Liver (tissue), 3 donors: ENCODE measurements at regions not wholly inside any gene's neighbourhood (a gene's known extent, or its start where the extent isn't known, plus 50 kb on each side); places are given as distances from the start of the nearest gene placed in this dataset.

ENCODE experiments used
- ATF3 ChIP-seq: IDR thresholded peaks from 2 replicates; pipeline ENCODE4 v1.6.1; 2016; ENCODE audit warnings: antibody characterized with exemption
- CTCF ChIP-seq: fragments of 150-350 bp; IDR thresholded peaks from 2 replicates; pipeline ENCODE4 v1.5.1; 2017; ENCODE audit warnings: improper control_type of control experiment, low read depth, low read length; ENCODE audit not compliant: missing input control
- GABPA ChIP-seq, 2 donors: IDR thresholded peaks in 1 of 2; conservative IDR thresholded peaks in 1 of 2; 2 replicates each; pipeline ENCODE4 v1.6.1; 2016; ENCODE audit warnings: antibody characterized with exemption in 2 of 2, mild to moderate bottlenecking in 1 of 2, moderate library complexity in 1 of 2
- JUND ChIP-seq, 2 donors: IDR thresholded peaks; 2 replicates each; pipeline ENCODE4 v1.6.1; 2016; ENCODE audit warnings: antibody characterized with exemption in 2 of 2
- MAX ChIP-seq: IDR thresholded peaks from 2 replicates; pipeline ENCODE4 v1.6.1; 2016; ENCODE audit warnings: antibody characterized with exemption
- NR2F2 ChIP-seq: IDR thresholded peaks from 2 replicates; pipeline ENCODE4 v1.6.1; 2016; ENCODE audit warnings: antibody characterized with exemption
- RAD21 ChIP-seq, 2 donors: IDR thresholded peaks; 2 replicates each; pipeline ENCODE4 v1.6.1; 2016; ENCODE audit warnings: antibody characterized with exemption in 2 of 2, mild to moderate bottlenecking in 2 of 2
- REST ChIP-seq: IDR thresholded peaks from 2 replicates; pipeline ENCODE4 v1.6.1; 2016; ENCODE audit warnings: antibody characterized with exemption, mild to moderate bottlenecking
- SP1 ChIP-seq: IDR thresholded peaks from 2 replicates; pipeline ENCODE4 v1.6.1; 2018; ENCODE audit warnings: antibody characterized with exemption, mild to moderate bottlenecking
- TAF1 ChIP-seq: conservative IDR thresholded peaks from 2 replicates; pipeline ENCODE4 v1.6.1; 2016; ENCODE audit warnings: antibody characterized with exemption, mild to moderate bottlenecking
- YY1 ChIP-seq: IDR thresholded peaks from 2 replicates; pipeline ENCODE4 v1.6.1; 2016; ENCODE audit warnings: antibody characterized with exemption, mild to moderate bottlenecking
- donor health status: healthy.
- donor health status: healthy.

GRCh38 chr2:74740395-74740740 lies 86.3 kb downstream of the SEMA4F start:
- TF ChIP-seq REST (no peak), CTCF (no peak), JUND (IDR thresholded peaks at IDR 0.05) (no peak), RAD21 (IDR thresholded peaks at IDR 0.05) (no peak), MAX (no peak), TAF1 (no peak), YY1 (no peak), GABPA (IDR thresholded peaks at IDR 0.05 in 1 of 2, conservative IDR thresholded peaks at IDR 0.05 in 1 of 2) (no peak), SP1 (no peak), ATF3 (no peak), NR2F2 (no peak)
